ENCODE measurements at regions not wholly inside any gene's neighbourhood (a gene's known extent, or its start where the extent isn't known, plus 50 kb on each side); places are given as distances from the start of the nearest gene placed in this dataset.

- TF ChIP-seq CTCF (IDR thresholded peaks at IDR 0.05) (no peak), EP300 (IDR thresholded peaks at IDR 0.05) (no peak), POLR2A (IDR thresholded peaks at IDR 0.05; ENCODE audit: low read depth) (no peak), POLR2AphosphoS5 (IDR thresholded peaks at IDR 0.05) (no peak)
These were observed 309.7 kb downstream of the HAPSTR1 start for GRCh38 chr16:9401173-9401572.
